NOMO-1 treated with dmso at 0.1 percent for 144 hours (cell line): ENCODE measurements at regions not wholly inside any gene's neighbourhood (a gene's known extent, or its start where the extent isn't known, plus 50 kb on each side); places are given as distances from the start of the nearest gene placed in this dataset.
"Not testable (repeated sequence)": the region's sequence is repeated elsewhere in the genome, so short reads cannot be mapped to it uniquely, and the experiment has no call there.

Experiments
- DNase-seq: peaks from one replicate; lab custom pipeline; 2025; ENCODE audit not compliant: unreplicated experiment; lab: John Stamatoyannopoulos, UW

DNA sequence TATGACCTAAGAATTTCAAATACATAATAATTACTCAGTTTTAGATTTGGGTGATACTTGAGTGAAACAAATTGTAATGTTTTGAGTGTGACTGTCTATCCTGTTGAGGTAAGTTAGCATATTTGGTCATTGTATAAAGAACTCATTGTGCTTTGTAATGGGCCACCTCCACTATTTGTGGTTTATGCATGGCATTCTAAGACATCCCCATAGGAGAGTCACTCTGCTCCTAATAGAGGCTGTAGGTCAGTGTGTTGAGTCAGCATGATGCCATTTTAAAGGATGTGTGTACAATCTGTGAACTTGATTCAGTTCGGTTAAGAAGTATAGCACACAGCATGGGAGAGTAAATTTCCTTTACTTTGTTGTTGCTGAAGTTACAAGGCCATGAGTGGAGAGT, 1112.4 kb downstream of the JRKL start:
- no peak for DNase-seq

DNA sequence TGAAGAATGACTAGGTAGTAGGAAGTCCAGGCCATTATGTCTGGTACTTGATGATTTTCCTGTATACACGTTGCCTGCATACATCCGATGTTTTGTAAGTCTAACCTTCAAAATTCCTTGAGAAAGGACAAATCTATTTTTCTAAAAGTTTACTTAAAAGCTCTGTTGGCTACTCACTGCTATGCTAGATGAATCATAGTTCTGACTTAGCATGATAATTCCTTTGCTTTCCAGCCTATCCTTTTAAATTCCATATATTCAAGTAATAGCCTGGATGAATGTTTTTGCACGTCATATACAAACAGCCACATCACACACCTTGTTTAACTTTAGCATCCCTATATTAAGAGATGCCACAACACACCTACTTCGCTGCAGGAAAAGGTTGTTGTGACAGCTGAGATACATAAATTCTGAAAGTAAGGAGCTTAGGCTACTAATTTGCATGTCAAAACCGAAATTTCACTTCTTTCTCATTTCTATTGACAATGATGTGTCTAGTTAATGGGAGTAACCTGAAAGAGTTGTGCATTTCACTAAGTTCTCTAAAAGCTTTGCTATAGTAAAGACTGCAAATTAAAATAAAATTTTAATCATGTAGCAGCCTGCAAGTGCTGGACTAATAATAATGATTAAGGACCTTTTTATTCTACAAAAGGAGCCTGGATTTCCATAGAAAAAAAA, 1116.4 kb downstream of the JRKL start:
- no peak for DNase-seq

DNA sequence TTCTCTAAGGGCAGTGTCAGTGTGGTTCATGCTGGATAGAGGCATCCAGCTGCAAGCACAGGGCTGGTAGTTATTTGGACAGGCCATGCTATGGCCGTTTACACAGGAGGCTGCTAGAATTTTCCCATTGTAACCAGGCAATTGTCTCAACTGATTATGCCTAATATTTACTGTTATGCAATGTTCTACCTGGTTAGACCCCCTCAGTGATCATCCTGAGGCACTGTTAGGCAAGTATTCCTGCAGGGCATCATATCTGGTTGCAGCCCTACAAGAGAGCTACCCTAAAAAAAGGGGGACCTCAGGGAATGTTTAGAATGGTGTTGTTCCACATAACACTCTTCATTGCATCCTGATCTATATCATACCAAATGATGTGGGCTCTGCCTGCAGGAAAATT, 1124.6 kb downstream of the JRKL start:
- no peak for DNase-seq

- DNase-seq, result no peak
These were observed 1126.9 kb downstream of the JRKL start for GRCh38 chr11:97516688-97517087.

- DNase-seq, result no peak
These were observed 1135.5 kb downstream of the JRKL start for GRCh38 chr11:97525273-97525672.

DNA sequence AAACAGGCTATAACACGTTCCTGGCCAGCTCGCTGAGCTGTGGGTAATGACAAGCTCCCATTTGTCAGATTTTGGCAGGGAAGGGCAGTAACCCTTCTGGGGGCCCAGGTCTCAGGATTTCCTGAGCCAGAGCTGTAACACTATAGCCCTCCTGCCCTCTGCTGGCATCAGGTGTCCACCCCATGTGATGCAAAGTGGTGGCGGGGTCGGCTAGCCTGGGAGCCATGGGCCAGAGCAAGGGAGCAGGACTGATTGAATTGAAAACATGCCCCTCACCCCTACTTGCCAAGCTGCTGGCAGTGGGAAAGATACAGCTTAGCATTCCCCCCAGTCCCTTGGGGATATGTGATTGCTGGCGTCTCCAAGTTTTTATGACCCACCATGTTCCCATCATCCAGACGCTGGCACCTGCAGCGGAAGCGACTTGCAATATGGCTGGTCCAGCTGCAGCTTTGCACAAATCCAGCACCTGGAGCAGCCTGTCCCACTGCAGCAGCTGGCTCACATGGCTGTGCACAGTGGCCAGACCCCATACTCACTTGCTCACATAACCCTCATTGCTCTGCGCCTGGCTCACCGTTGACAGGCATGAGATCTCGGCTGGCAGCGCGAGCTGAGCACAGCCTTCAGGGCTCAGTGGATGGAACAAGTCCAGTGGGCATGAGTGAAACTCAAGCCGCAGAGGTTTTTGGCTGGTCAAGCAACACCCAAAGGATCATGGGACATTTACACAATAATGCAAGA, 1147.8 kb downstream of the JRKL start:
- no peak for DNase-seq

DNA sequence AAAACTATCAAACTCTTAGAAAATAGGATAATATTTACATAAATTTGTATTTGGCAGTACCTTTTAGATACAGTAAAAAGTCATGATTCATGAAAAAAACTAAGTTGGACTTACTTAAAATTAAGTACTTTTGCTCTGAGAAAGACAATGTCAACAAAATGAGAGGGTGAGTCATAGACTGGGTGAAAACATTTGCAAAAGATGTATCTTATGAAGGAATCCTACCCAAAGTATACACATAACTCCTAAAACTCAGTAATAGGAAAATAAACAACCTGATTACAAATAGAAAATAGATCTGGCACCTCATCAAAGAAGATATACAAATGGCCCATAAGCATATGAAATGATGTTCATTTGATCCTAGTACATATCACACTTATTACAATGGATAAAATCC, 1154.6 kb downstream of the JRKL start:
- DNase-seq, result no peak

GRCh38 chr11:97548280-97548679, 1158.5 kb downstream of the JRKL start:
- no peak for DNase-seq

- DNase-seq, result no peak
These were observed 1167.6 kb downstream of the JRKL start for GRCh38 chr11:97557399-97557798.

DNA sequence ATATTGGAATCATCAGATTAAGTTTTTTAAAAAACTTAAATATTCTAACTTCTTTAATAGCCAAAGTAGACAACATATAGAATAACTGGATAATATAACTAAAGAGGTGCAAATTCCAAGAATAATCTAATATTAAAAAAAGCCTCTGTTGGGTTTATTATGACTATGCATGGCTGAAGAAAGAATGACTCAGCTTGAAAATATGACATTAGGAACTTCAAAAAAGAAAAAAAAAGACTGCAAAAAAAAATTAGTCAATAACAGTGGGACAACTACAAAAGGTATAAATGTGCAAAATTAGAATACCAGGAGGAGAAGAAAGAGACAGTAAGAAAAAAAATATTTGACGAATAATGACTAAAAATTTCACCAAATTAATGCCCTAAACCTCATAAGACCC, 1178.0 kb downstream of the JRKL start:
- no peak for DNase-seq

GRCh38 chr11:97570636-97571035, 1180.8 kb downstream of the JRKL start:
- no peak for DNase-seq

GRCh38 chr11:97573771-97574170, 1184.0 kb downstream of the JRKL start:
- DNase-seq, result not testable (repeated sequence)

DNA sequence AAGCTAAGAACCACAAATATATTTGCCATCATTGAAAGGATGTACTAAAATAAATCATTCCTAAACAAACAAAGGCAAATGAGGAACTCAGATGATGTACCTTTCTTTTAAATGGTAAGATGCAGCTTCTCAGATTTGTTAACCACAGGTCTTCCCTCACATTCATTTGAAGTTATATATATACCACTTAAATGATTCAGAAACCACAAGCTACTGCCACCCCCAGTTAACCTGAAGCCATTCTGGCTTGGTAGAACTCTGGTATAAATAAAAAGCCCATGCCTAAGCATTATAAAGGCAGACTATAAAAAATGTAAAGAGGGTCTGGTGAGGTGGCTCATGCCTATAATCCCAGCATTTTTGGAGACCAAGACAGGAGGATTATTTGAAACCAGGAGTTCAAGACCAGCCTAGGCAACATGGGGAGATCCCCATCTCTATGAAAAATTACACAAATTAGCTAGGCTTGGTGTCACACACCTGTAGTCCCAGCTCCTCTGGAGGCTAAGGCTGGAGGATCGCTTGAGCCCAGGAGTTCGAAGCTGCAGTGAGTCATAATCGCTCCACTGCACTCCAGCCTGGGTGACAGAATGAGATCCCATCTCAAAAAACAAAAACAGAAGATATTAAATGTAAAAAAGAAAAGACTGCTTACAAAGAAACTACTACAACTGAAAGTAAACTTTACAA, 1185.3 kb downstream of the JRKL start:
- DNase-seq, result no peak

- no peak for DNase-seq
These were observed 1217.6 kb downstream of the JRKL start for GRCh38 chr11:97607291-97608000.

- no peak for DNase-seq
These were observed 1220.2 kb downstream of the JRKL start for GRCh38 chr11:97610000-97610399.

DNA sequence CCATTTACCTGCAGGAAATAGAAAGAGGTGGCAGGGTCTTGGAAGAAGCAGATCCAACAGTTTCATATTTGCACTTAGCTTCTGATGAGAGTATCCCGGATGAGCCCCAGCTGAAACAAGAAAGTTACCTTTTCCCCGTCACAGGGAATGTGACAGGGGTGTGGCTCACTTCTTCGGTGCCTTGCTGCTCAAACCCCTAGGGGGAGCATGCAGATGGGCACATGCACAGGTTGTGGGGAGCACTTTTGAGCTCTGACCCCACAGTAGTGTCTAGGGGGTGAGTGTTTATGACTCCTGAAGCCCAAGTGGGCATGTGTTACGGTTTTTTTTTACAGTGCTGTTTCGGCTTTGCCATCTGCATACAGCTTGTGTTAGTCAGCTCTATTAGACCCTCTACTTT, 1221.0 kb downstream of the JRKL start:
- DNase-seq, result no peak

GRCh38 chr11:97611345-97611744, 1221.5 kb downstream of the JRKL start:
- DNase-seq, result no peak

GRCh38 chr11:97614606-97615005, 1224.8 kb downstream of the JRKL start:
- DNase-seq, result no peak

- no peak for DNase-seq
These were observed 1225.7 kb downstream of the JRKL start for GRCh38 chr11:97615546-97615945.

DNA sequence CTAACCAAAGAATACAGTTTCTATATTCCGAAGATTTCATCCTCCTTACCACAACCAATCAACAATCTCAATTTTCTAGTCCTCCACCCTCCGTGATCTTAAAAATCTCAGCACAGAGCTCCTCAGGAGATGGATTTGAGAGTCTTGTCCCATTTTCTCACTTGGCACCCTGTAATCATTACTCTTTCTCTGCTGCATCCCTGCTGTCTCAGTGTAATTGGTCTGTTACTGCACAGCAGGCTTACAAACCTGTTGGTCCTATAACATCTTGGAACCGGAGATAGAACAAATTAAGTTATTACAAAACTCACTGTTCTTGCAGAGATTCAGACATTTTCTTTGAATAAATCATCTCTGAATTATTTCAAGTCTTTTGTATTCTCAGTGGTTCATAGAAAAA, 1227.2 kb downstream of the JRKL start:
- no peak for DNase-seq

DNA sequence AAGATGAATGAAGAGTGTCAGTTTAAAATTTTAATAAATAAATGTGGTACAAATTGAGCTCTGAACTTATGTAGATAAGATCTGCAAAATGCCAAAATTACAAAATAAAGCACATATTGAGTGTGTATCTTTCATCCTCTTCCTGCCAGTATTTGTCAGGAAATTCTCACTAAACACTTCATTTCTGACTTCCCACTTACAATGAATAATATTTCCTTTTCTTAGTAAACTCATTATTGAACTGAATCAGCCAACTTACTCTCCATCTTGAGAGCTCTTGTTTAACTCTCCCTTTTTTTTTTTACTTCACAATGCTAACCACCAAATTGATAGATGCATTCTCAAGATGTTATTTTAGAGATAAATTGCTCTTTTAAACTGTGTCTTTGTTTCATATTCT, 1230.2 kb downstream of the JRKL start:
- DNase-seq, result no peak

DNA sequence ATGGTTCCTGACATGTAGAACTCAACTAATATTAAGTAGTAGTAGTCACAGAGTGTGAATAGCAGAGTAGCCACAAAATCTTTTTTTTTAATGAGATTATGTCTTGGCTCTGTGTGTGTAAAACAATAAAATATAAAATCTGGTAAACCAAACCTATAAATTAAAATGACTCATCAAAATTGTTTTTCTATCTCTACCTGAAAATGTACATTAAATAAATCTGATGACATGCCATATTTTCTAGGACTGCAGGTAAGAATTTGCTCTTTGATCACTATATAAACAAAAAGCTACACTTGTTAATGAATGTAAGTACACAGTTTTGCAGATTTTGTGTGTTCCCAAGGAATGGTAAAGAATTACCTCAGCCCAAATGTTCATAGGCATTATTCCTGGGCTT, 1231.5 kb downstream of the JRKL start:
- DNase-seq, result no peak
